ENCODE measurements at regions not wholly inside any gene's neighbourhood (a gene's known extent, or its start where the extent isn't known, plus 50 kb on each side); places are given as distances from the start of the nearest gene placed in this dataset.

GRCh38 chrX:138058931-138059330 is 493.0 kb downstream of the ZIC3 start:
- TF ChIP-seq CTCF (IDR thresholded peaks at IDR 0.05; ENCODE audit: low read depth, low read length) (no peak), EZH2phosphoT487 (IDR thresholded peaks at IDR 0.05; ENCODE audit: low read depth) (no peak)
